Non-pigmented ciliary epithelial cell (primary cell): ENCODE measurements at regions not wholly inside any gene's neighbourhood (a gene's known extent, or its start where the extent isn't known, plus 50 kb on each side); places are given as distances from the start of the nearest gene placed in this dataset.

Source experiments
- DNase-seq: peaks from one replicate; pipeline ENCODE4 v3.0.0-alpha.2; 2010; ENCODE audit warnings: low read depth

- no peak for DNase-seq
Measured at GRCh38 chr10:129107525-129107924, 359.5 kb upstream of the MGMT start.

GRCh38 chr10:129108378-129108777 lies 358.7 kb upstream of the MGMT start:
- DNase-seq, result no peak

GRCh38 chr10:129108994-129109393 lies 358.0 kb upstream of the MGMT start:
- no peak for DNase-seq

DNA sequence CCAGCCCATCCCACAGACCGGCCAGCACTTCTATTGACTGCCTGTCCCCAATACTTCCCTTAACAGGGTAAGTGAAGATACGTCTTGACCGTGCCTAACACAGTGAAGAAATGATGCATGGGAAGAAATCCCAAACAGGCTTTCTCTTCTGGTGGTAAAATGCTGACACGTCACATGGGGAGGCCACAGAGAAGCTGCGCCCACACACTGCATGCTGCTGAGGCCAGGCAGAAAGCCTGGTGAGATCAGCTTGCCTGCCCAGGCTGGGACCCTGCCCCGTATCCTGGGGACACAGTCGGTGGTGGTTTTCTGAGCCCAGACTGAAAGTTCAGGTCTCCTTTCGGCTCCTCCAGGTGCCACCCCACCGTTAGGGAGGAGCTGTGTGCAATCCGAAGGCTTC lies 356.3 kb upstream of the MGMT start:
- DNase-seq, result no peak

DNA sequence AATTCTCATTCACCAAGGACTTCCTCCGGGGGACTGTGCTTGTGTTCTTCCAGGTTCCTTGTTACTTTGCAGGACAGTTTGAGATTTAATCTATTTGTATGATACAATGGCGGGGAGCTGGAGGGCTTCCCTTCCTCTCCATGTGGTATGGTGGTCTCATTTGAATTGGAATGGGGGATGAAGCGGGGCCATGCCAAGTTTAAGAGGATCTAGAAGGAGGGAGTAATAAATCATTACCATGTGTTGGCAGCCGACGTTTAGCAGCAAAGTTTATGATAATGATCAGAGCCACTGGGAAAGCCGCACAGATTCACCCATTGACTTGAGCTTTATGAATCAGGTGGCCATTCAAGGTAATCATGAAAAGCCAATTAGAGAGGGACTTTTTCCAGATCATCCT lies 355.1 kb upstream of the MGMT start:
- no peak for DNase-seq

GRCh38 chr10:129114588-129114987 lies 352.5 kb upstream of the MGMT start:
- DNase-seq, result no peak

- no peak for DNase-seq
Measured at GRCh38 chr10:129116371-129116770, 350.7 kb upstream of the MGMT start.

GRCh38 chr10:129120441-129120840 lies 346.6 kb upstream of the MGMT start:
- no peak for DNase-seq

DNA sequence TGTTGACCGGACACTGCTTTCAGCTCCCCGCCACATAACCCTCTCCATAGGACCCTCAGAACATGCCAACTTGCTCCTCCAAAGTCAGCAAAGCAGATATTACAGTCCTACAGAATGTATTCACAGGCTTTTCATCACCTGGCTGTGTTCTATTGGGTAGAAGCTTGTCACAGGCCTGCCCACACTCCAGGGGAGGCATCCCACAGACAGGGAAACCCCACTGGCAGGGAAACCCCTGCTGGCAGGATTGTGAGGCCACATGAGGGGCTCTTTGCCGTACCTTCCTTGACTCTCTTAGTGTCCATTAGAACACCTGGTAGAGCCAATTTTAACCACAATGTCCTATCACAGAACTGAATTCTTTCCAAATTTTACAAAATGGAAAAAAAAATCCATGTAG lies 344.2 kb upstream of the MGMT start:
- DNase-seq, result no peak

DNA sequence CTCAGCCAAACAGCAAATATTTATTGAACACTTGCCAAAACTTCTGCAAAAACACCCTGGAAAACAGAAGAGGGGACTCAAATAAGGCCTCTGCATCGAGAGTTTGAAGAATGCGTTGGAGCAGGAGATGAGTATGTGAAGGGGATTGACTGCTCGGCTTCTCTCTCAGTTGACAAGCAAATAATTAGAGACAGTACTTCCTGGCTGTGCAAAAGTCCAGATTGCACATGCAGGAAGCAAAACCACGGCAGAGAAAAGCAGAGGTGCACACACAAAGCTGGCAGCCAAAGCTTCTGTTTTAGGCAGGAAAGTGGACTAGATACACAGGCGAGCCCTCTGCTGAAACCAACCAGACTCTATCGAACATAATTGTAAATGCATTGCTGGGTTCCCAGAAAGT lies 343.6 kb upstream of the MGMT start:
- no peak for DNase-seq

DNA sequence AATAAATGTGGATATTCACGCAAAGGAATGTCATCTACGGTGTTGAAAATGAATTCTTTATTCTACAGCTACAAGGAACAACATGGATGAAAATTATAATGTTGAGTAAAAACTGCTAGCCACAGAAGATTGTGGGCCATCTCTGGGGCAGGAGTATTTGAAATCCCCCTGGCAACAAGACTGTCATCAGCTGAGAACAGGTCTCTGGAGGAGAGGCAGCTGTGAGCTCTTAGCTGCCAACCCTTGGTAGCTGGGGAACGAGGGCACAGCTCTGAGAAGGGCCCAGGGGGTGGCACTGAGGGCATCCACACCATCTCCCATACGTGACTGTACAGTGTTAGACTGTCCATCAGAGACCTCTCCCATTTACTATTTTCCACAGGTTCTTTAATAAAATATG lies 340.1 kb upstream of the MGMT start:
- no peak for DNase-seq

DNA sequence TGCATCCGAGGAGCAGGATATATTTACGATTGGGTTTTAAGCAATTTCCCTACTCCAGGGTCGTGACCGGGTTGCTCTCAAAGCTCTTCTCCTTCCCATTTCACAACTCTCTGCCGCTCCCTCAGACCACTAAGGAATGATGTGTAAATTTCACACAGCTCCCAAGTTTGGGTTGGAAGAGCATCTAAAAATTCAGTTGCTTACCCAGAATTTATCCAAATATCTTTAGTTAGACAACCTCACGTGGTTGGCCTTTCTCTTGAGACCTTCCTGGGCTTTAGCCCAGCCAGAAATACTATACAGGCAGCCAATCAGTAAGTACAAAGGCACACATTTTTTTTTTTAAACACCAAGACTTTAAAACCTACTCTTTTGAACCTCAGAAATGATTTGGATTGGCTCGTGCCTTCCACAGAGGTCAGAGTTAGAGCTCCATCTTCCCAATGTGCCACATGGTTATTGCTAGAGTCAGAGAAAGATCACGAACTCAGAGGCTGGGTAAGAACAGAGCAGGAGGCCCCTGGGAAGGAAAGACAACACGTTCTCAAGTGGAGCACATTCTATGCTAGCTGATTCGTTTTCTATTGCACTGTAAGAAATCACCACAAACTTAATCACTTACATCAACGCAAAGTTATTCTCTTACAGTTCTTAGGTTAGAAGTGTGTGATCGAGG lies 335.4 kb upstream of the MGMT start:
- no peak for DNase-seq

- DNase-seq, result no peak
Measured at GRCh38 chr10:129133856-129134255, 333.2 kb upstream of the MGMT start.

- no peak for DNase-seq
Measured at GRCh38 chr10:129134371-129134770, 332.7 kb upstream of the MGMT start.

GRCh38 chr10:129135624-129136023 lies 331.4 kb upstream of the MGMT start:
- DNase-seq, result no peak

DNA sequence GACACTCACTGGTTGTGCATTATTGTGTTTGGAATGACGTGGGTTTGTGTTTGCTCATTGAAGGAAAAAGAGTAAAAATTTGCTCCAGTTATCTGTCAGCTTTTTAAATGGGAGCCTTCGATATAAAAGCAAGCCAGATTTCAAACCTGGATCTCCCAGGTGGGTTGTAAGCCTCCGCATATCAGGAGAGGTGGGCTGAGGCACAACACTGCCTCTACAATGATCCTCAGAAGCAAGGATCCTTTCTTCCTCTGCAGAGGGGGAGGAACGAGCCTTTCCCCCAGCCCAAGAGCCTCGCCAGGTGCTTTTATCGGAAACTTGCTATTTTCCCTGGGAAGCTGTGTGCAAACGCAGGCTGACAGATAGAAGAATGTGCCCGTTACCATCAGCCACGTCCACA lies 331.0 kb upstream of the MGMT start:
- DNase-seq, result no peak

GRCh38 chr10:129136951-129137350 lies 330.1 kb upstream of the MGMT start:
- DNase-seq, result no peak

DNA sequence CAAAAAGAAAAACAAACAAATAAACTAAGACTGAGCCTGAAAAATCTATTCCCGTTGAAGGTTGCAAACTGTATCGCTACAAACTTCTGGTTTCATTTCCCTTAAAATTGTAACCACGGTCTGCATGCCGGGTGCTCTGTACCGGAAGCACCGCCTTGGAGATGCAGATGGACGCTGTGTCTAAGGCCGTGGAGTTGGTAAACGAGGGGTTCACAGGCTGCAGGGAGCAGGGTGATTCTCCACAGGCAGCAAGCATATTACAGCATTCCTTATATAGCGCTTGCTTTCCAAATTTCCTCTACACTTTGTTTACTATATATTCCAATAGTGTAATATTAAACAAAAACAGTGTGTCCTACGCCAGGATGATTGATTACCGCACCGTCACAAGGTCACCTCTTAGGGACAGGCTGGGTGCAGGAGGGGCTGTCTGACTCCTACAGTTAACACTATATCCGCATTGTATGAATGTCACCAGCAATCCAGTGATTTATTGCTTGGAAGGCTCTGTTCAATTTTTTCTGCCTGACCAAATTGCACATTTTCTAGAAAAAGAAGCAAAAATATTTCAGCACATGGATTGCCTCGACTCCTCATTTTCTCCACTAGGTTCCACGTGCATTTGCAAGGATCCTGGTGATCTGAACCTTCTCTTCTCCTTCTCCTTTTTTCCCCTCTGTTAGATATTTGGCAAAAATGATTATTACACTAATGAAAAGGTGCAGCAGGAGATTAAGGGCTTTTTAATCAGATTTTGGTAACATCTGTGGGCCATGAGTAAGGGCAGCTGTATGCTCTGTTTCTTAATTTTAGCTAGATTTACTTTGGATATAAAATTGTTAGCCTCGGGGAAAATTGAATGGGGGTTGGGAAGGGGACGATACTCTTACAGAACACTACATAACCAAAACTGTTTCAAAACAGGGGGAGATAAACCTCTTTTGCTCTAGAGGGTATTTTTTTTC lies 325.8 kb upstream of the MGMT start:
- DNase-seq, result no peak

- no peak for DNase-seq
Measured at GRCh38 chr10:129151281-129151680, 315.8 kb upstream of the MGMT start.

GRCh38 chr10:129156406-129156805 lies 310.6 kb upstream of the MGMT start:
- DNase-seq, result no peak

GRCh38 chr10:129157185-129157584 lies 309.9 kb upstream of the MGMT start:
- no peak for DNase-seq

DNA sequence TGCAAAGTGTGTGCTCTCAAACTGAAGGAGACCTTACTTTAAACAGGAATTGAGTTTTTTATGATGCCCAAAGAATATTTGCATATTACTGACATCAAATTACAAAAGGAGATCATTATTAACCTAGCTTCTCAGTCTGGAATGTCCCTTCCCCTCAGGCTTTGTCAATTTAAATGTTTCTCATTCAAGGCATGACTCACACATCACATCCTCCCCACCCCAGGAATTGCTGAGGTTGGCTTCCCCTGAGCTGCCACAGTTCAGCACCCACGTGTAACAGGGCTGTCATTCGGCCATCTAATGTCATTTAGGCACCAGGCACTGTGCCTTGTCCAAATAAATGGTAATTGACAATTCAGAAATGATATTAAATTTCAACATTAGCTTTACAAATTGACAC lies 305.9 kb upstream of the MGMT start:
- no peak for DNase-seq

DNA sequence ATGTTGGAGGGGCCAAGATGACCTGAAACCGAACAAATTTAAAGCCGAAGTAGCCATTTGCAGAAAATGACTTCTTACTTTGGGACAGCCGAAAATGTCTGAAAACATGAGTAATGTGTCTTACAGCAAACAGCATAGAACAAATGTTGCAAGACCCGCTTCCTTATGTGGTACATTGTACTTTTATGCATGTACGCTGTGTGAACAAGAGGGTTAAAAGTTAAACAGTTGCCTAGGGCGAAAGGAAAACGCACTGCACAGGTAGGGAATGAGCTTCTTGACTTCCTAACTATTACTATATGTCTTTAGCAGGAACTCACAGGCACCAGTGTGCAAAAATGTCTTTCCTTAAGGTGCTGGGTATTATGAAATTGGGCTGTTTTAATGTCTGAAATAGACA lies 303.5 kb upstream of the MGMT start:
- no peak for DNase-seq
